Tibial nerve (tissue), 4 donors: ENCODE measurements at regions not wholly inside any gene's neighbourhood (a gene's known extent, or its start where the extent isn't known, plus 50 kb on each side); places are given as distances from the start of the nearest gene placed in this dataset.

ENCODE experiments used
- DNase-seq, 2 donors: peaks; one replicate each; pipeline ENCODE4 v3.0.0-alpha.2; 2019; ENCODE audit warnings: low spot score in 2 of 2
- H3K27ac ChIP-seq, 4 donors: fragments of 200-600 bp; sonication (generic) in 3 of 4; one replicate each; pipeline ENCODE4 v1.5.1; 2017 to 2019; ENCODE audit warnings: mild to moderate bottlenecking in 1 of 4
- H3K27me3 ChIP-seq, 2 donors: fragments of 200-600 bp; sonication (generic) in 1 of 2; one replicate each; pipeline versions ENCODE4 v1.5.1 to v1.6.0; 2017 to 2019
- H3K36me3 ChIP-seq, 3 donors: fragments of 200-600 bp; sonication (generic); one replicate each; pipeline ENCODE4 v1.5.1; 2018 to 2019
- H3K4me1 ChIP-seq, 4 donors: fragments of 200-600 bp; sonication (generic) in 3 of 4; one replicate each; pipeline ENCODE4 v1.5.1; 2017 to 2019
- H3K4me3 ChIP-seq, 4 donors: fragments of 200-600 bp; sonication (generic) in 3 of 4; one replicate each; pipeline ENCODE4 v1.5.1; 2017 to 2019; ENCODE audit warnings: mild to moderate bottlenecking in 1 of 4, moderate library complexity in 1 of 4
- H3K9me3 ChIP-seq, 4 donors: fragments of 200-600 bp; sonication (generic) in 3 of 4; one replicate each; pipeline ENCODE4 v1.5.1; 2017 to 2019
- EP300 ChIP-seq, 2 donors: sonication (generic); formaldehyde crosslinking; IDR thresholded peaks; one replicate each; pipeline ENCODE4 v1.6.1; 2017; ENCODE audit warnings: antibody characterized with exemption in 2 of 2, mild to moderate bottlenecking in 1 of 2
- POLR2A ChIP-seq, 2 donors: fragments of 450-650 bp; IDR thresholded peaks; one replicate each; pipeline ENCODE4 v1.6.1; 2017; ENCODE audit warnings: antibody characterized with exemption in 2 of 2, mild to moderate bottlenecking in 2 of 2, moderate library complexity in 2 of 2
- WGBS, 2 donors: methylation state at CpG; one replicate each; pipeline ENCODE4 v1.1.5; 2018; 5-methylcytosine and 5-hydroxymethylcytosine counted together
- TF ChIP-seq, protein P1 (sequence below), 5 experiments: fragments of 200-600 bp in 3 of 5; fragments of 450-650 bp in 2 of 5; sonication (generic) in 3 of 5; IDR thresholded peaks; one replicate each; pipeline ENCODE4 v1.5.1; 2016 to 2019; ENCODE audit warnings: antibody characterized with exemption in 5 of 5, mild to moderate bottlenecking in 3 of 5, moderate library complexity in 2 of 5

DNA sequence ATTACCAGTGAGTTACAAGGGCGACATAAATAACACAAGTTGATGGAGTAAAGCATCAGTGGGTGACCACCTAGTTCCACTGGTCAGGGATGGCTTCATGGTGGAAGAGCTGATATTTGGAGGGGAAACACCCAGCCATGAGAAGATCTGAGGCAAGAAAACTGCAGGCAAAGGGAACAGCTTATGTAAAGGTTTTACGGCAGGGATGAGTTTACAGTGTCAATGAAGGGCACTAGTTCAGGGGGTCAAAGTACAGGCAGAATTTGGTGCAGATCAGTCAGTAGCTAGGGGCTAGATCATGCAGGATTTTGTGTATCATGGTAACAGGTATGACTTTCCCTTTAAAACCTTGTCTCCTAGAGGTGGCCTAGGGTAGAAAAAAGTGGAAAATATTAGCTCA, 339.6 kb downstream of the PMP22 start:
- Histone ChIP-seq H3K27ac (no peak overlapping the region), H3K4me1 (peaks cover 0 to 5% (median 0%) of the 10 kb centered on the region in 4 donors), H3K9me3 (no peaks in the 10 kb centered on the region), H3K27me3 (peaks cover 0 to 8% of the 10 kb centered on the region in 2 donors), H3K36me3 (no peaks in the 10 kb centered on the region), H3K4me3 (no peak overlapping the region)
- TF ChIP-seq POLR2A (IDR thresholded peaks at IDR 0.05) (no peak), EP300 (IDR thresholded peaks at IDR 0.05) (no peak)
- TF ChIP-seq, protein P1, sequence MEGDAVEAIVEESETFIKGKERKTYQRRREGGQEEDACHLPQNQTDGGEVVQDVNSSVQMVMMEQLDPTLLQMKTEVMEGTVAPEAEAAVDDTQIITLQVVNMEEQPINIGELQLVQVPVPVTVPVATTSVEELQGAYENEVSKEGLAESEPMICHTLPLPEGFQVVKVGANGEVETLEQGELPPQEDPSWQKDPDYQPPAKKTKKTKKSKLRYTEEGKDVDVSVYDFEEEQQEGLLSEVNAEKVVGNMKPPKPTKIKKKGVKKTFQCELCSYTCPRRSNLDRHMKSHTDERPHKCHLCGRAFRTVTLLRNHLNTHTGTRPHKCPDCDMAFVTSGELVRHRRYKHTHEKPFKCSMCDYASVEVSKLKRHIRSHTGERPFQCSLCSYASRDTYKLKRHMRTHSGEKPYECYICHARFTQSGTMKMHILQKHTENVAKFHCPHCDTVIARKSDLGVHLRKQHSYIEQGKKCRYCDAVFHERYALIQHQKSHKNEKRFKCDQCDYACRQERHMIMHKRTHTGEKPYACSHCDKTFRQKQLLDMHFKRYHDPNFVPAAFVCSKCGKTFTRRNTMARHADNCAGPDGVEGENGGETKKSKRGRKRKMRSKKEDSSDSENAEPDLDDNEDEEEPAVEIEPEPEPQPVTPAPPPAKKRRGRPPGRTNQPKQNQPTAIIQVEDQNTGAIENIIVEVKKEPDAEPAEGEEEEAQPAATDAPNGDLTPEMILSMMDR (IDR thresholded peaks at IDR 0.05), result no peak
- 72 to 77% methylated on average over 2 of the region's 2 CpGs for WGBS, 2 donors
- no peak for DNase-seq

DNA sequence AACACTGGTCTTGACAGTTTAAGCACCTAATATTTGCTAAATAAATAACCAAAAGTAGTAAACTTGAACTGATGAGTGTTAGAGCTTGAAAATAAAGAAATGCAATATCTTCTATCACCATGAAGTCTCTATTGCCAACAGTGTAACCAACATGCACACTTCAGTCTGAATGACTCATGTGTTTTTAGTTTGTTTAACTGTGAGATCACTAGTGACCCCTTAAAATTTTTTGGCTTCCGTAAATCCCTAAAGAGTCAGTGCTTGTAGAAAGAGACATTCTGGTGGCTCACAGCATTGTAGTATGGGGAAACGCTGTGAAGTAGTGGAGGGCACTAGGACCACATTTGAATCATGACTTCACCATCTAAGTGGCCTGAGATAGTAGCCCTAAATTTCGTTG, 341.1 kb downstream of the PMP22 start:
- H3K4me3 ChIP-seq, result no peak overlapping the region
- H3K27ac ChIP-seq, result no peak overlapping the region
- TF ChIP-seq, protein P1 (IDR thresholded peaks at IDR 0.05), result no peak
- TF ChIP-seq POLR2A (IDR thresholded peaks at IDR 0.05) (no peak), EP300 (IDR thresholded peaks at IDR 0.05) (no peak)
- no peak for DNase-seq
- peaks cover 0 to 5% (median 0%) of the 10 kb centered on the region in 4 donors for H3K4me1 ChIP-seq
- no peaks in the 10 kb centered on the region for H3K9me3 ChIP-seq
- 72 to 74% methylated on average over 3 of the region's 3 CpGs for WGBS, 2 donors
- peaks cover 0 to 8% of the 10 kb centered on the region in 2 donors for H3K27me3 ChIP-seq
- no peaks in the 10 kb centered on the region for H3K36me3 ChIP-seq

DNA sequence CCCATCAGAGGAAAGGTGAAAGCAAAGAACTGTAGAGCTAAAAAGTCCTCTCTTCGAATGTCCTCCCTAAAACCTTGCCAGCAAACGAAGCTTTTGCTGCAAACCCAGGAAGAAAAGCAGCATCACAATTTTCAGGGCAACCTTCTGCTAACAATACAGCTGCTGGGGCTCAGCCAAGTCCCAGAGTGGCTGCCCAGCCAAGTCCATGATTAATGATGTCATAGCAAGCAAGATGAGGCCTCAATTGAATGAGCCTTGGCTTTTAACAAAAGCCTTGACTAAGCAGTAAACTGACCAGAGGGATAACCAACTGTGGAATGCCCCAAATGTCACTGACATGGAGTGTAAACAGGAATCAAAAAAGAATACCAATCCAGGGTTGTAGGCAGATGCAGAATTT, 342.7 kb downstream of the PMP22 start:
- Histone ChIP-seq H3K36me3 (no peaks in the 10 kb centered on the region), H3K9me3 (no peaks in the 10 kb centered on the region), H3K27me3 (peaks cover 0 to 8% of the 10 kb centered on the region in 2 donors), H3K4me3 (no peak overlapping the region), H3K4me1 (peaks cover 0 to 5% (median 0%) of the 10 kb centered on the region in 4 donors), H3K27ac (no peak overlapping the region)
- DNase-seq, result no peak
- 40 to 45% methylated on average over 2 of the region's 2 CpGs for WGBS, 2 donors
- TF ChIP-seq, protein P1 (IDR thresholded peaks at IDR 0.05), result no peak
- TF ChIP-seq EP300 (IDR thresholded peaks at IDR 0.05), result no peak
- no peak for TF ChIP-seq POLR2A (IDR thresholded peaks at IDR 0.05)

DNA sequence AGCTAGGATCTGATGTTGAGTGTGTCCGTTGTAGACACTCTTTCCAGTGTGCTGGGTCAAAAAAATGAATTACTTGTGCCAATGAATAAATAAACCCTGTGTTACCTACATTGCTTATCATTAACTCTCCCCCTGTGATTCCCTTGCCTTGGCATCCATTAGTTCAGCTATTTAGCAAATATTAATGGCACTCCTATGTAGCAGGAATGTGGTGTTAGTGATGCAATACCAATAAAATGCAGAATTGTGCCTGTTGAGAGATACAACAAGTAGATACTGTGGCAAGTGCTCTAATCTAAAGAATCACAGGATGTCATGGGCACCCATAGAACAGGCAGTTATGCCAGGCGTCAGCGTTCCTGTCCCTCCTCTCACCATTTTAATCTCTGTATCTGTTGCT, 343.2 kb downstream of the PMP22 start:
- H3K27ac ChIP-seq, result no peak overlapping the region

DNA sequence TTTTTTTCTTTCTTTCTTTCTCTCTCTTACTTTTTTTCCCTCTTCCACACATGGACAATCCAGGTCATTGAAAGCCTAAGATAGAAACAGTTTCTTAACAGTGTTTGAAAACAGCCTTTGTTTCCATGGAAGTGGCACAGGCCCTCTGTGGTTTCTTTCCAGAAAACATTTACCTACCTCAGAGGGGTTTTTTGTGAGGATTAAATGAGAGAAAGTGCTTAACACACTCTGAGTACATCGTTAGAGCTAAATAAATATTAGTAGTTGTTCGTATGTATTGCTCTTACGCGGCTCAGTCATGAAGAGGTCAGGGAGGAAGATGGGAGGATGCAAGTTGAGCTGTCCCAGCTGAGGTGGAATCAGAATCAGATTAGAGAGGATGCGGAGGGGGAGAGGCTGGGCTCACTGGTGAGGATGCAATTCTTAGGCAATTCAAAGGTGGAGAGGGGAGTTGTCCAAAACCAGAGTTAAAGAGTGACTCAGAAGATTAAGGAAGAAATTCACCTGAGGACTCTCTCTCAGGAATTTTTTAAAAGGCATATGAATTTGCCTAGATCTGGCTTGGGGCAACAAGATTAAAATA, 345.4 kb downstream of the PMP22 start:
- DNase-seq, result no peak
- no peaks in the 10 kb centered on the region for H3K36me3 ChIP-seq
- H3K27me3 ChIP-seq, result peaks cover 0 to under 1% of the 10 kb centered on the region in 2 donors
- H3K27ac ChIP-seq, result no peak overlapping the region
- WGBS, 2 donors, result 46 to 50% methylated on average over 5 of the region's 5 CpGs
- no peak overlapping the region for H3K4me3 ChIP-seq
- TF ChIP-seq, protein P1 (IDR thresholded peaks at IDR 0.05), result no peak
- TF ChIP-seq POLR2A (IDR thresholded peaks at IDR 0.05) (no peak), EP300 (IDR thresholded peaks at IDR 0.05) (no peak)
- H3K9me3 ChIP-seq, result no peaks in the 10 kb centered on the region
- no peaks in the 10 kb centered on the region for H3K4me1 ChIP-seq

More for the DNA sequence above, 343.2 kb downstream of the PMP22 start:
- H3K36me3 ChIP-seq, result no peaks in the 10 kb centered on the region
- no peaks in the 10 kb centered on the region for H3K9me3 ChIP-seq
- TF ChIP-seq, protein P1 (IDR thresholded peaks at IDR 0.05), result no peak
- TF ChIP-seq EP300 (IDR thresholded peaks at IDR 0.05) (no peak), POLR2A (IDR thresholded peaks at IDR 0.05) (no peak)
- H3K27me3 ChIP-seq, result peaks cover 0 to 4% of the 10 kb centered on the region in 2 donors
- DNase-seq, result no peak
- H3K4me1 ChIP-seq, result peaks cover 0 to 5% (median 0%) of the 10 kb centered on the region in 4 donors
- no peak overlapping the region for H3K4me3 ChIP-seq
- WGBS, 2 donors, result 82 to 90% methylated on average over 3 of the region's 3 CpGs
